ENCODE measurements at regions not wholly inside any gene's neighbourhood (a gene's known extent, or its start where the extent isn't known, plus 50 kb on each side); places are given as distances from the start of the nearest gene placed in this dataset.

- no peaks in the 10 kb centered on the region for H3K36me3 ChIP-seq
- intact Hi-C loops (cut with DNase I; ENCODE audit: low total_unique reads), result no loop called here
- peaks cover 0 to 26% (median 0%) of the 10 kb centered on the region in 7 donors for H3K27me3 ChIP-seq (replicated peaks in 1 of 7)
- no peaks in the 10 kb centered on the region for H3K4me1 ChIP-seq
- no peaks in the 10 kb centered on the region for H3K9me3 ChIP-seq
- no peak for DNase-seq
- H3K4me3 ChIP-seq, result no peak overlapping the region
- no peak overlapping the region for H3K27ac ChIP-seq
- WGBS, 5 donors, result 78 to 94% (median 82%) methylated on average over 4 of the region's 4 CpGs
- TF ChIP-seq CTCF (IDR thresholded peaks at IDR 0.05 in 8 of 11, conservative IDR thresholded peaks at IDR 0.05 in 3 of 11) (no peak), POLR2A (IDR thresholded peaks at IDR 0.05) (no peak), POLR2AphosphoS5 (IDR thresholded peaks at IDR 0.05) (no peak)
These were observed 107.9 kb downstream of the IRS2 start for GRCh38 chr13:109678459-109678858.

- DNase-seq, result no peak
- H3K27ac ChIP-seq, result no peak overlapping the region
- H3K36me3 ChIP-seq, result no peaks in the 10 kb centered on the region
- no peaks in the 10 kb centered on the region for H3K9me3 ChIP-seq
- no peaks in the 10 kb centered on the region for H3K4me1 ChIP-seq
- WGBS, 5 donors, result 68 to 93% (median 91%) methylated on average over 5 of the region's 5 CpGs
- H3K4me3 ChIP-seq, result no peak overlapping the region
- intact Hi-C loops (cut with DNase I; ENCODE audit: low total_unique reads), result no loop called here
- TF ChIP-seq CTCF (IDR thresholded peaks at IDR 0.05 in 8 of 11, conservative IDR thresholded peaks at IDR 0.05 in 3 of 11), result no peak
- no peak for TF ChIP-seq POLR2A (IDR thresholded peaks at IDR 0.05)
- no peak for TF ChIP-seq POLR2AphosphoS5 (IDR thresholded peaks at IDR 0.05)
- peaks cover 0 to 29% (median 0%) of the 10 kb centered on the region in 7 donors for H3K27me3 ChIP-seq (replicated peaks in 1 of 7)
These were observed 109.2 kb downstream of the IRS2 start for GRCh38 chr13:109677206-109677605.

GRCh38 chr13:109673477-109673876 lies 112.9 kb downstream of the IRS2 start:
- Histone ChIP-seq H3K36me3 (no peaks in the 10 kb centered on the region), H3K4me1 (peaks cover 0 to 2% (median 0%) of the 10 kb centered on the region in 6 donors), H3K27me3 (replicated peaks in 1 of 7) (peaks cover 0 to 60% (median 0%) of the 10 kb centered on the region in 7 donors), H3K9me3 (no peaks in the 10 kb centered on the region), H3K4me3 (no peak overlapping the region), H3K27ac (no peak overlapping the region)
- no peak for TF ChIP-seq POLR2A (IDR thresholded peaks at IDR 0.05)
- TF ChIP-seq CTCF (IDR thresholded peaks at IDR 0.05 in 8 of 11, conservative IDR thresholded peaks at IDR 0.05 in 3 of 11), result no peak
- no peak for TF ChIP-seq POLR2AphosphoS5 (IDR thresholded peaks at IDR 0.05)
- no peak for DNase-seq
- intact Hi-C loops (cut with DNase I; ENCODE audit: low total_unique reads), result no loop called here
- WGBS, 5 donors, result 68 to 95% (median 88%) methylated on average over 1 of the region's 1 CpG

- H3K4me1 ChIP-seq, result peaks cover 0 to 11% (median 5%) of the 10 kb centered on the region in 6 donors
- peaks cover 0 to 56% (median 0%) of the 10 kb centered on the region in 7 donors for H3K27me3 ChIP-seq (replicated peaks in 1 of 7)
- H3K36me3 ChIP-seq, result no peaks in the 10 kb centered on the region
- DNase-seq, result no peak
- WGBS, 5 donors, result 47 to 79% (median 73%) methylated on average over 2 of the region's 2 CpGs
- intact Hi-C loops (cut with DNase I; ENCODE audit: low total_unique reads), result no loop called here
- no peaks in the 10 kb centered on the region for H3K9me3 ChIP-seq
- TF ChIP-seq POLR2AphosphoS5 (IDR thresholded peaks at IDR 0.05) (no peak), POLR2A (IDR thresholded peaks at IDR 0.05) (no peak), CTCF (IDR thresholded peaks at IDR 0.05 in 8 of 11, conservative IDR thresholded peaks at IDR 0.05 in 3 of 11) (no peak)
- H3K27ac ChIP-seq, result no peak overlapping the region
- H3K4me3 ChIP-seq, result no peak overlapping the region
These were observed 113.8 kb downstream of the IRS2 start for GRCh38 chr13:109672545-109672944.

Data from spleen (tissue), 11 donors.